HUES48 (cell line): ENCODE measurements at regions not wholly inside any gene's neighbourhood (a gene's known extent, or its start where the extent isn't known, plus 50 kb on each side); places are given as distances from the start of the nearest gene placed in this dataset.
A peak's percentile ranks its signal among the peaks of the same experiment; 100 is the strongest.

Source experiments
- H3K27ac ChIP-seq: one replicate; pipeline ENCODE4 v1.7.0; 2013; ENCODE audit warnings: low read depth, low read length, inconsistent platforms
- H3K27me3 ChIP-seq: 2 replicates; pipeline ENCODE4 v1.6.1; 2013; ENCODE audit warnings: mild to moderate bottlenecking, low read length; ENCODE audit not compliant: control insufficient read depth, insufficient read depth
- H3K36me3 ChIP-seq: 2 replicates; pipeline ENCODE4 v1.6.1; 2013; ENCODE audit warnings: low read length; ENCODE audit not compliant: control insufficient read depth, insufficient read depth
- H3K4me1 ChIP-seq: 2 replicates; pipeline ENCODE4 v1.6.1; 2013; ENCODE audit warnings: mild to moderate bottlenecking, low read length; ENCODE audit not compliant: control insufficient read depth, insufficient read depth
- H3K4me3 ChIP-seq: 2 replicates; pipeline ENCODE4 v1.5.1; 2013; ENCODE audit warnings: mild to moderate bottlenecking, low read depth, low read length
- H3K9ac ChIP-seq: 2 replicates; pipeline ENCODE4 v1.6.1; 2013; ENCODE audit warnings: mild to moderate bottlenecking, low read depth, low read length, moderate library complexity
- H3K9me3 ChIP-seq: 2 replicates; pipeline ENCODE4 v1.6.1; 2013; ENCODE audit warnings: low read length; ENCODE audit not compliant: control insufficient read depth, insufficient read depth

- 0 out of 2 replicates have a peak, but pooled peaks cover 2% of the 10 kb centered on the region for H3K9me3 ChIP-seq
- H3K36me3 ChIP-seq = no peaks in the 10 kb centered on the region
- H3K4me3 ChIP-seq = no peak overlapping the region
- H3K27me3 ChIP-seq = 0 out of 2 replicates have a peak, but pooled peaks cover 3% of the 10 kb centered on the region
- H3K27ac ChIP-seq = no peak overlapping the region
- no peak overlapping the region for H3K9ac ChIP-seq
- H3K4me1 ChIP-seq = peaks cover 26% of the 10 kb centered on the region
These were observed 229.0 kb upstream of the HES1 start for GRCh38 chr3:193906849-193907410.

- no peak overlapping the region for H3K4me3 ChIP-seq
- H3K27me3 ChIP-seq = 0 out of 2 replicates have a peak, but pooled peaks cover 1% of the 10 kb centered on the region
- H3K36me3 ChIP-seq = no peaks in the 10 kb centered on the region
- H3K9ac ChIP-seq = no peak overlapping the region
- no peak overlapping the region for H3K27ac ChIP-seq
- peaks cover 14% of the 10 kb centered on the region for H3K4me1 ChIP-seq
- 0 out of 2 replicates have a peak, but pooled peaks cover 2% of the 10 kb centered on the region for H3K9me3 ChIP-seq
These were observed 227.7 kb upstream of the HES1 start for GRCh38 chr3:193908181-193908744.

- Histone ChIP-seq H3K36me3 (no peaks in the 10 kb centered on the region), H3K9me3 (0 out of 2 replicates have a peak, but pooled peaks cover 2% of the 10 kb centered on the region), H3K4me3 (no peak overlapping the region), H3K27ac (no peak overlapping the region), H3K4me1 (peaks cover 14% of the 10 kb centered on the region), H3K9ac (no peak overlapping the region), H3K27me3 (no peaks in the 10 kb centered on the region)
These were observed 226.6 kb upstream of the HES1 start for GRCh38 chr3:193909387-193909786.

GRCh38 chr3:193910310-193910709, 225.6 kb upstream of the HES1 start:
- no peaks in the 10 kb centered on the region for H3K36me3 ChIP-seq
- no peaks in the 10 kb centered on the region for H3K27me3 ChIP-seq
- no peak overlapping the region for H3K27ac ChIP-seq
- H3K4me3 ChIP-seq = no peak overlapping the region
- 0 out of 2 replicates have a peak, but pooled peaks cover 2% of the 10 kb centered on the region for H3K9me3 ChIP-seq
- no peak overlapping the region for H3K9ac ChIP-seq
- H3K4me1 ChIP-seq = peaks cover 14% of the 10 kb centered on the region

- Histone ChIP-seq H3K9ac (no peak overlapping the region), H3K9me3 (0 out of 2 replicates have a peak, but pooled peaks cover 2% of the 10 kb centered on the region), H3K27me3 (no peaks in the 10 kb centered on the region), H3K4me3 (no peak overlapping the region), H3K27ac (peak overlapping the region; percentile 22), H3K4me1 (peaks cover 14% of the 10 kb centered on the region), H3K36me3 (no peaks in the 10 kb centered on the region)
These were observed 224.8 kb upstream of the HES1 start for GRCh38 chr3:193910886-193911738.

GRCh38 chr3:193911784-193912340, 224.1 kb upstream of the HES1 start:
- Histone ChIP-seq H3K27ac (peak overlapping the region; percentile 22), H3K4me1 (peaks cover 14% of the 10 kb centered on the region), H3K9me3 (0 out of 2 replicates have a peak, but pooled peaks cover 2% of the 10 kb centered on the region), H3K4me3 (no peak overlapping the region), H3K36me3 (no peaks in the 10 kb centered on the region), H3K27me3 (no peaks in the 10 kb centered on the region), H3K9ac (no peak overlapping the region)

GRCh38 chr3:193912621-193913178, 223.2 kb upstream of the HES1 start:
- Histone ChIP-seq H3K36me3 (no peaks in the 10 kb centered on the region), H3K4me3 (no peak overlapping the region), H3K9me3 (0 out of 2 replicates have a peak, but pooled peaks cover 2% of the 10 kb centered on the region), H3K9ac (no peak overlapping the region), H3K4me1 (peaks cover 14% of the 10 kb centered on the region), H3K27ac (no peak overlapping the region), H3K27me3 (no peaks in the 10 kb centered on the region)

- Histone ChIP-seq H3K9me3 (no peaks in the 10 kb centered on the region), H3K4me1 (peaks cover 17% of the 10 kb centered on the region), H3K4me3 (no peak overlapping the region), H3K27ac (no peak overlapping the region), H3K27me3 (no peaks in the 10 kb centered on the region), H3K9ac (no peak overlapping the region), H3K36me3 (no peaks in the 10 kb centered on the region)
These were observed 221.3 kb upstream of the HES1 start for GRCh38 chr3:193914602-193915001.

- Histone ChIP-seq H3K27me3 (no peaks in the 10 kb centered on the region), H3K4me1 (peaks cover 17% of the 10 kb centered on the region), H3K27ac (no peak overlapping the region), H3K36me3 (no peaks in the 10 kb centered on the region), H3K4me3 (no peak overlapping the region), H3K9me3 (no peaks in the 10 kb centered on the region), H3K9ac (no peak overlapping the region)
These were observed 220.8 kb upstream of the HES1 start for GRCh38 chr3:193915099-193915498.

- Histone ChIP-seq H3K9me3 (no peaks in the 10 kb centered on the region), H3K36me3 (no peaks in the 10 kb centered on the region), H3K27ac (no peak overlapping the region), H3K4me3 (no peak overlapping the region), H3K4me1 (peaks cover 17% of the 10 kb centered on the region), H3K27me3 (no peaks in the 10 kb centered on the region), H3K9ac (no peak overlapping the region)
These were observed 220.3 kb upstream of the HES1 start for GRCh38 chr3:193915613-193916012.
